IPS DF 6.9 (cell line): ENCODE measurements at regions not wholly inside any gene's neighbourhood (a gene's known extent, or its start where the extent isn't known, plus 50 kb on each side); places are given as distances from the start of the nearest gene placed in this dataset.

Experiments
- DNase-seq: peaks from one replicate; pipeline ENCODE4 v3.0.0-alpha.2; 2013; ENCODE audit warnings: low read depth, low spot score
- H3K27ac ChIP-seq: one replicate; pipeline ENCODE4 v1.5.1; 2013; ENCODE audit warnings: low read length, control low read depth
- H3K27me3 ChIP-seq: 2 replicates; pipeline ENCODE4 v1.6.1; 2013; ENCODE audit warnings: mild to moderate bottlenecking, low read length; ENCODE audit not compliant: control insufficient read depth, insufficient read depth
- H3K36me3 ChIP-seq: 2 replicates; pipeline ENCODE4 v1.6.1; 2013; ENCODE audit warnings: low read length; ENCODE audit not compliant: control insufficient read depth, insufficient read depth
- H3K4me1 ChIP-seq: 2 replicates; pipeline ENCODE4 v1.6.1; 2013; ENCODE audit warnings: low read length; ENCODE audit not compliant: control insufficient read depth, insufficient read depth
- H3K4me3 ChIP-seq: 2 replicates; pipeline ENCODE4 v1.5.1; 2013; ENCODE audit warnings: mild to moderate bottlenecking, low read length
- H3K9me3 ChIP-seq: 2 replicates; pipeline ENCODE4 v1.6.1; 2013; ENCODE audit warnings: low read length, inconsistent platforms; ENCODE audit not compliant: control insufficient read depth, insufficient read depth
- WGBS: extraction: QIAGEN DNeasy Blood & Tissue Kit; methylation state at CpG from one replicate; pipeline ENCODE4 v1.1.7; 2013; ENCODE audit warnings: mixed read lengths, missing lambda C conversion rate; ENCODE audit not compliant: insufficient read length, insufficient coverage; 5-methylcytosine and 5-hydroxymethylcytosine counted together

- no peaks in the 10 kb centered on the region for H3K36me3 ChIP-seq
- WGBS = no CpG with 5 or more reads among the region's 4 CpGs
- no peak for DNase-seq
- peaks cover 1% of the 10 kb centered on the region; the same call in 1 of the 2 replicates for H3K4me1 ChIP-seq
- H3K27me3 ChIP-seq = no peaks in the 10 kb centered on the region
- no peaks in the 10 kb centered on the region for H3K9me3 ChIP-seq
- no peak overlapping the region for H3K4me3 ChIP-seq
- no peak overlapping the region for H3K27ac ChIP-seq
These were observed 197.4 kb upstream of the IL12B start for GRCh38 chr5:159527546-159528254.

- Histone ChIP-seq H3K4me3 (no peak overlapping the region), H3K9me3 (no peaks in the 10 kb centered on the region), H3K4me1 (no peaks in the 10 kb centered on the region), H3K36me3 (no peaks in the 10 kb centered on the region), H3K27ac (no peak overlapping the region), H3K27me3 (no peaks in the 10 kb centered on the region)
- DNase-seq = no peak
These were observed 201.3 kb upstream of the IL12B start for GRCh38 chr5:159531554-159532105.

DNA sequence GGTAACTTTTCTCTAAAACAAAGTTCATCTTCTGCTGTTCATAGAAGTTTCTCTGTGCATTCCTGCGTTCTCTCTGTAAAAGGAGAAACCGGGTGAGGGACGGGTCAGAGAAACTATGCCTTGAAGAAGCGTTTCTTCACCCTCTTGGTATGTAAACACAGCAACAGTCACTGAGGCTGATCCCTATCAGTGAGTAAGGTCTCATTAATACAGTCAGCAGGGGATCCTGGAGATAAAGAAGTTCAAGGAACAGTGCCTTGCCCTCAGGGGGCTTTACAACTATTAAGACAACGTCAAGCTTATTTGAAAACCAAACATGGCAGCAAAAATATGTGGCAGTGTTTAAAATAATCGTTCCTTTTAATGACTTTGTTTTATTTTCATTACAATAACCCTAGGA lies 202.9 kb upstream of the IL12B start:
- Histone ChIP-seq H3K9me3 (no peaks in the 10 kb centered on the region), H3K27ac (no peak overlapping the region), H3K4me1 (no peaks in the 10 kb centered on the region), H3K36me3 (no peaks in the 10 kb centered on the region), H3K27me3 (no peaks in the 10 kb centered on the region), H3K4me3 (no peak overlapping the region)
- no peak for DNase-seq
- no CpG with 5 or more reads among the region's 6 CpGs for WGBS

- WGBS = no CpG with 5 or more reads among the region's 3 CpGs
- Histone ChIP-seq H3K9me3 (no peaks in the 10 kb centered on the region), H3K4me1 (no peaks in the 10 kb centered on the region), H3K27ac (no peak overlapping the region), H3K4me3 (no peak overlapping the region), H3K27me3 (no peaks in the 10 kb centered on the region), H3K36me3 (no peaks in the 10 kb centered on the region)
- DNase-seq = no peak
These were observed 205.9 kb upstream of the IL12B start for GRCh38 chr5:159536166-159536565.

- WGBS = no CpG with 5 or more reads among the region's 8 CpGs
- Histone ChIP-seq H3K4me1 (no peaks in the 10 kb centered on the region), H3K4me3 (no peak overlapping the region), H3K27me3 (no peaks in the 10 kb centered on the region), H3K36me3 (no peaks in the 10 kb centered on the region), H3K9me3 (no peaks in the 10 kb centered on the region), H3K27ac (no peak overlapping the region)
- no peak for DNase-seq
These were observed 206.4 kb upstream of the IL12B start for GRCh38 chr5:159536646-159537045.

GRCh38 chr5:159539678-159540077 lies 209.4 kb upstream of the IL12B start:
- no CpG with 5 or more reads among the region's 4 CpGs for WGBS
- no peak for DNase-seq
- H3K9me3 ChIP-seq = no peaks in the 10 kb centered on the region
- H3K27ac ChIP-seq = no peak overlapping the region
- H3K27me3 ChIP-seq = no peaks in the 10 kb centered on the region
- no peaks in the 10 kb centered on the region for H3K4me1 ChIP-seq
- H3K36me3 ChIP-seq = no peaks in the 10 kb centered on the region
- no peak overlapping the region for H3K4me3 ChIP-seq

- no peak for DNase-seq
- no CpG with 5 or more reads among the region's 1 CpG for WGBS
- Histone ChIP-seq H3K27ac (no peak overlapping the region), H3K4me1 (no peaks in the 10 kb centered on the region), H3K4me3 (no peak overlapping the region), H3K27me3 (no peaks in the 10 kb centered on the region), H3K9me3 (no peaks in the 10 kb centered on the region), H3K36me3 (no peaks in the 10 kb centered on the region)
These were observed 213.0 kb upstream of the IL12B start for GRCh38 chr5:159543326-159543725.

DNA sequence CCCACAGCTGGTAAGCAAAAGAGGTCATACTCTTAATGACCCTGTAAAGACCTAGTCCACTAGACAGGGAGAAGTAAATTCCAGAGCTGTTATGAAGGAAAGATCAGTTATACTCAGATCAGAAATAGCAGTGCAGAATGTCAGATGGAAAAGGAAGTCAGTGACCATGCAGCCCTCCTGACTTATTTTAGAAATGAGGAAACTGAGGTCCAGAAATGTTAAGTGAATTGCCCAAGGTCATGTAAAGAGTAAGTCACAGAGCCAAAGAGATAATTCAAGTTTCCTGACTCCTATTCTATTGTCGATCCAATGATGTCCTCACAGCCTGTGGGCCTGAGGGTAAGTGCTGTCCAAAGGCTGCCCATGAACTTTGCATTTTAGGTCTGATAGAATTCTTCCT lies 214.9 kb upstream of the IL12B start:
- DNase-seq = no peak
- H3K4me3 ChIP-seq = no peak overlapping the region
- no peaks in the 10 kb centered on the region for H3K4me1 ChIP-seq
- H3K27me3 ChIP-seq = no peaks in the 10 kb centered on the region
- H3K27ac ChIP-seq = no peak overlapping the region
- H3K36me3 ChIP-seq = no peaks in the 10 kb centered on the region
- H3K9me3 ChIP-seq = no peaks in the 10 kb centered on the region
- no CpG with 5 or more reads among the region's 1 CpG for WGBS

- WGBS = no CpG with 5 or more reads among the region's 3 CpGs
- Histone ChIP-seq H3K27ac (no peak overlapping the region), H3K36me3 (no peaks in the 10 kb centered on the region), H3K4me3 (no peak overlapping the region), H3K4me1 (no peaks in the 10 kb centered on the region), H3K9me3 (no peaks in the 10 kb centered on the region), H3K27me3 (no peaks in the 10 kb centered on the region)
- DNase-seq = no peak
These were observed 217.3 kb upstream of the IL12B start for GRCh38 chr5:159547466-159548195.

DNA sequence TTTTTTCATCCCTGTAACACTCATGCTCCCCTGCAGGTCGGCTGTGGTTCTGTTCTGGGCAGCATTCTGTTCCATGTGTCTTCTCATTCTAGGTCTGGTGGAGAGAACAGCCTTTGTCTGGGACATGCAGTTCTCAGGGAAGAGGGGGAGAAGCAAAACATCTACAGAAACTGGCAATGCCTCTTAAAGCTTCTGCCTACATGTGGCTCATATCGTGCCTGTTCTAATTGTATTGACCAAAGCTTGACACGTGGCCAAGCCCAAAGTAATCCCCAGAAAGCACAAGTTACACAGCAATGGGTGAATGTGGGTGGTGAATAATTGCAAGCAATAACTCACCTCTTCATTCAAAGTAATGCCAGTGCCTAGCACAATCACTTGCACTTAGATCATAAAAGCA lies 218.2 kb upstream of the IL12B start:
- Histone ChIP-seq H3K4me3 (no peak overlapping the region), H3K4me1 (no peaks in the 10 kb centered on the region), H3K27ac (no peak overlapping the region), H3K9me3 (no peaks in the 10 kb centered on the region), H3K36me3 (no peaks in the 10 kb centered on the region), H3K27me3 (no peaks in the 10 kb centered on the region)
- DNase-seq = no peak
- no CpG with 5 or more reads among the region's 3 CpGs for WGBS
